ENCODE measurements at regions not wholly inside any gene's neighbourhood (a gene's known extent, or its start where the extent isn't known, plus 50 kb on each side); places are given as distances from the start of the nearest gene placed in this dataset.

GRCh38 chr2:198307093-198307492, 502.7 kb downstream of the PLCL1 start:
- TF ChIP-seq EZH2 (IDR thresholded peaks at IDR 0.05; ENCODE audit: low read length, unreplicated experiment) (no peak), EZH2phosphoT487 (IDR thresholded peaks at IDR 0.05; ENCODE audit: borderline replicate concordance, low read length) (no peak), CTCF (conservative IDR thresholded peaks at IDR 0.05; ENCODE audit: low read depth, low read length) (no peak)
- no peaks in the 10 kb centered on the region for H4K20me1 ChIP-seq (ENCODE audit: low read length)
- ChIA-PET POLR2A (ENCODE audit: unreplicated experiment) (no interaction called here), CTCF (no interaction called here)
- H3K4me1 ChIP-seq (ENCODE audit: insufficient read depth, low read length): no peaks in the 10 kb centered on the region
- H3K4me2 ChIP-seq (ENCODE audit: low read length): no peak overlapping the region
- H3K9me2 ChIP-seq (replicated peaks; ENCODE audit: low read length): no peaks in the 10 kb centered on the region
- no peaks in the 10 kb centered on the region for H3K9me3 ChIP-seq (ENCODE audit: low read length)
- no peak overlapping the region for H3K9ac ChIP-seq (ENCODE audit: low read length)
- DNase-seq (no peak), ATAC-seq (no peak)
- no peak overlapping the region for H2AFZ ChIP-seq (ENCODE audit: low read length)
- H3F3A ChIP-seq (ENCODE audit: low read length, unreplicated experiment): no peaks in the 10 kb centered on the region
- no peaks in the 10 kb centered on the region for H3K36me3 ChIP-seq (ENCODE audit: low read depth, low read length)
- no TSS peak for BruUV-seq (replicated peaks)
- H3K27ac ChIP-seq (ENCODE audit: low read length): no peak overlapping the region
- intact Hi-C loops (cut with micrococcal nuclease): no loop called here
- H3K79me2 ChIP-seq (ENCODE audit: low read length): no peaks in the 10 kb centered on the region
- H3K27me3 ChIP-seq (ENCODE audit: low read length): peaks cover 26% of the 10 kb centered on the region
- no peak overlapping the region for H3K4me3 ChIP-seq (ENCODE audit: low read length)

GRCh38 chr2:198304859-198305258, 500.5 kb downstream of the PLCL1 start:
- Histone ChIP-seq H3F3A (ENCODE audit: low read length, unreplicated experiment) (no peaks in the 10 kb centered on the region), H3K79me2 (ENCODE audit: low read length) (no peaks in the 10 kb centered on the region), H3K9me2 (replicated peaks; ENCODE audit: low read length) (no peaks in the 10 kb centered on the region), H3K4me1 (ENCODE audit: insufficient read depth, low read length) (no peaks in the 10 kb centered on the region), H3K36me3 (ENCODE audit: low read depth, low read length) (no peaks in the 10 kb centered on the region), H3K9me3 (ENCODE audit: low read length) (no peaks in the 10 kb centered on the region), H3K27ac (ENCODE audit: low read length) (no peak overlapping the region), H3K27me3 (ENCODE audit: low read length) (peaks cover 27% of the 10 kb centered on the region), H3K9ac (ENCODE audit: low read length) (no peak overlapping the region), H3K4me2 (ENCODE audit: low read length) (no peak overlapping the region), H3K4me3 (ENCODE audit: low read length) (no peak overlapping the region), H2AFZ (ENCODE audit: low read length) (no peak overlapping the region), H4K20me1 (ENCODE audit: low read length) (no peaks in the 10 kb centered on the region)
- ATAC-seq (no peak), DNase-seq (no peak)
- no TSS peak for BruUV-seq (replicated peaks)
- CTCF ChIA-PET: no interaction called here
- intact Hi-C loops (cut with micrococcal nuclease): no loop called here
- POLR2A ChIA-PET (ENCODE audit: unreplicated experiment): no interaction called here
- TF ChIP-seq CTCF (conservative IDR thresholded peaks at IDR 0.05; ENCODE audit: low read depth, low read length) (no peak), EZH2 (IDR thresholded peaks at IDR 0.05; ENCODE audit: low read length, unreplicated experiment) (no peak)

GRCh38 chr2:198297350-198297749, 493.0 kb downstream of the PLCL1 start:
- Histone ChIP-seq H3K27me3 (ENCODE audit: low read length) (peaks cover 16% of the 10 kb centered on the region), H3K9me2 (replicated peaks; ENCODE audit: low read length) (no peaks in the 10 kb centered on the region), H3K27ac (ENCODE audit: low read length) (no peak overlapping the region), H3K36me3 (ENCODE audit: low read depth, low read length) (no peaks in the 10 kb centered on the region), H3K9ac (ENCODE audit: low read length) (no peak overlapping the region), H3F3A (ENCODE audit: low read length, unreplicated experiment) (no peaks in the 10 kb centered on the region), H3K4me1 (ENCODE audit: insufficient read depth, low read length) (no peaks in the 10 kb centered on the region), H3K4me3 (ENCODE audit: low read length) (no peak overlapping the region), H4K20me1 (ENCODE audit: low read length) (no peaks in the 10 kb centered on the region), H3K9me3 (ENCODE audit: low read length) (no peaks in the 10 kb centered on the region), H3K4me2 (ENCODE audit: low read length) (no peak overlapping the region), H3K79me2 (ENCODE audit: low read length) (no peaks in the 10 kb centered on the region), H2AFZ (ENCODE audit: low read length) (no peak overlapping the region)
- ATAC-seq: no peak
- ChIA-PET POLR2A (ENCODE audit: unreplicated experiment) (no interaction called here), CTCF (interaction anchor here (0.6 kb wide), 3 partner anchors 335 to 954 kb away, joined by 4 to 5 read pairs (median 4); no protein-coding TSS in a partner anchor)
- no TSS peak for BruUV-seq (replicated peaks)
- TF ChIP-seq EZH2phosphoT487 (IDR thresholded peaks at IDR 0.05; ENCODE audit: borderline replicate concordance, low read length) (no peak), EZH2 (IDR thresholded peaks at IDR 0.05; ENCODE audit: low read length, unreplicated experiment) (no peak), CTCF (conservative IDR thresholded peaks at IDR 0.05; ENCODE audit: low read depth, low read length) (no peak)
- intact Hi-C loops (cut with micrococcal nuclease): no loop called here
- DNase-seq: no peak

Measured in PC-3 (cell line).